ENCODE measurements at regions not wholly inside any gene's neighbourhood (a gene's known extent, or its start where the extent isn't known, plus 50 kb on each side); places are given as distances from the start of the nearest gene placed in this dataset.

DNA sequence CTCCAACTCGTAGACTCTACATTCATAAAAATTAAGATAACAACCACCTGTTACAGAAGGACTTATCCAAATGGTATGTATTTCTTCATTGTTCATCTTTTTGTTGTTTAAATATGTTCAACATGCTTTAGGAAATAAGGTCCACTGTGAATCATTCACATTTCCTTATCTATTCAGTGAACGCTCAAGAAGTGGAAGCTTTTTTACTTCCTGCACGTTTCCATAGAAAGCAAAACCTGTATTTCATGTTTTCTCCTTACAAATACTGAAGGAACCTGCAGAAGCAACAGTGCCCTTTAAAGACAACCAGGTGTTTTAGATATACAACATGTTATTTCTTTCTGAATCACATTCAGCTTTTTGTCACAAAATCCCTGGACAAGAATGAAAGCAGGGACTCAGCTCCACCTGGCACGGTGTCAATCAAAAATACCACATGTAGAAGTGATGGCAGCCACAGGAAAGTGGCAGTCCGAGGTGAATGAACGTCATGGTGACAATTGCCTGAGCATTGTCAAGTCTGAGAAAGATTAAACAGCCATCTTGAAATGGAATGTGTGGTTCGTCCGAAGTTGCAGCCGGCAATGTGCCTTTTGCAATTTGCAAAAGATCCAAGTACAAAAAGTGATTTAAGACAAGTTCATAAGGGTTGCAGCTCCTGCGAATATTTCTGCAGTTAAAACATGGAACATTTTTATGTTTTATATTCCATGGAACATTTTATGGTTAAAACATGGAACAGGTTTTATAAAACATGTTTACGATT, 66.7 kb upstream of the RIPOR2 start:
- Mint-ChIP-seq H3K4me3 (ENCODE audit: low read depth) (no peak overlapping the region), H3K36me3 (ENCODE audit: insufficient read depth) (no peaks in the 10 kb centered on the region), H3K4me1 (ENCODE audit: low read depth) (peaks cover 6% of the 10 kb centered on the region), H3K9me3 (ENCODE audit: low read depth) (no peaks in the 10 kb centered on the region), H3K27ac (no peak overlapping the region), H3K27me3 (no peaks in the 10 kb centered on the region)
- TF ChIP-seq, protein P1, sequence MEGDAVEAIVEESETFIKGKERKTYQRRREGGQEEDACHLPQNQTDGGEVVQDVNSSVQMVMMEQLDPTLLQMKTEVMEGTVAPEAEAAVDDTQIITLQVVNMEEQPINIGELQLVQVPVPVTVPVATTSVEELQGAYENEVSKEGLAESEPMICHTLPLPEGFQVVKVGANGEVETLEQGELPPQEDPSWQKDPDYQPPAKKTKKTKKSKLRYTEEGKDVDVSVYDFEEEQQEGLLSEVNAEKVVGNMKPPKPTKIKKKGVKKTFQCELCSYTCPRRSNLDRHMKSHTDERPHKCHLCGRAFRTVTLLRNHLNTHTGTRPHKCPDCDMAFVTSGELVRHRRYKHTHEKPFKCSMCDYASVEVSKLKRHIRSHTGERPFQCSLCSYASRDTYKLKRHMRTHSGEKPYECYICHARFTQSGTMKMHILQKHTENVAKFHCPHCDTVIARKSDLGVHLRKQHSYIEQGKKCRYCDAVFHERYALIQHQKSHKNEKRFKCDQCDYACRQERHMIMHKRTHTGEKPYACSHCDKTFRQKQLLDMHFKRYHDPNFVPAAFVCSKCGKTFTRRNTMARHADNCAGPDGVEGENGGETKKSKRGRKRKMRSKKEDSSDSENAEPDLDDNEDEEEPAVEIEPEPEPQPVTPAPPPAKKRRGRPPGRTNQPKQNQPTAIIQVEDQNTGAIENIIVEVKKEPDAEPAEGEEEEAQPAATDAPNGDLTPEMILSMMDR (IDR thresholded peaks at IDR 0.05; ENCODE audit: unreplicated experiment) = no peak
- no peak for DNase-seq (ENCODE audit: low spot score, unreplicated experiment)

DNA sequence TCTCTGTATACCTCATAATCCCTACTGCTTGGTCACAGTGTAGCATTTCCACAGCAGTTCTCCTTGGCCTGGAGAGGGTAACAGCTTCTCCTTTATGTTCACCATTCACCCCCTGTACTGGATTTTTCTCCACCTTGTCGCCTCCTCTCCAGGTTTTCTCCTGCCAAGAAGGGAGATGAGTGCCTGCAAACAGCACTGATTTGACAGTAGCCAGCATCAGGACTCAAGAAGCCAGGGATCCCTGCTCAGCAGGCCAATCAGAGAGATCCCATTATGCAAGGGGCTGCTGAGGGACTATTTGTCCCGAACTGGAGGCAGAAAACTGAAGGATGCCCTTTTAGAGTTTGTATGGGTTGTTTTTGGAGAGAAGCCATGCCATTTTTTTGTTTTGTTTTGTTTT, 68.6 kb upstream of the RIPOR2 start:
- H3K27me3 Mint-ChIP-seq = no peaks in the 10 kb centered on the region
- H3K9me3 Mint-ChIP-seq (ENCODE audit: low read depth) = no peaks in the 10 kb centered on the region

DNA sequence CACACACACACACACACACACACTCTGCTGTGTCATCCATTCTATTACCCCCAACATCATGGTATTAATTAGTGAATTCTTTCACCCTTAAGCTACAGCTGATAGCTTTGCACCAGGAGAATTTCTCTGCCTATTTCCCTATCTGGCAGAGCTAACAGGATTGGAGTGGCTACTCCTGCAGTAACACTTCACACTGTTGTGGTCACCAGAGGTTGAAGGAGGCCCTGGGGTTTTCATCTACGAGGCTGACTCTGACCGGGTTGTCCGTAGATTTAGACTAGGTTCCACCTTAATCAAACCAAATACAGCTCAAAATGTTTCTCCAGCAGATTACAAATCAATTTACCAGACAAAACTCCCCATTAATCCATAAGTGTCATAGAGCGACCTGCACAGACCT, 69.2 kb upstream of the RIPOR2 start:
- no peak for DNase-seq (ENCODE audit: low spot score, unreplicated experiment)
- no peaks in the 10 kb centered on the region for H3K36me3 Mint-ChIP-seq (ENCODE audit: insufficient read depth)
- H3K9me3 Mint-ChIP-seq (ENCODE audit: low read depth) = no peaks in the 10 kb centered on the region
- H3K4me3 Mint-ChIP-seq (ENCODE audit: low read depth) = no peak overlapping the region
- H3K27me3 Mint-ChIP-seq = no peaks in the 10 kb centered on the region
- peaks cover 6% of the 10 kb centered on the region for H3K4me1 Mint-ChIP-seq (ENCODE audit: low read depth)
- TF ChIP-seq, protein P1 (IDR thresholded peaks at IDR 0.05; ENCODE audit: unreplicated experiment) = no peak
- H3K27ac Mint-ChIP-seq = no peak overlapping the region

More for the DNA sequence above, 68.6 kb upstream of the RIPOR2 start:
- no peak for DNase-seq (ENCODE audit: low spot score, unreplicated experiment)
- Mint-ChIP-seq H3K4me3 (ENCODE audit: low read depth) (no peak overlapping the region), H3K27ac (no peak overlapping the region), H3K4me1 (ENCODE audit: low read depth) (peaks cover 6% of the 10 kb centered on the region), H3K36me3 (ENCODE audit: insufficient read depth) (no peaks in the 10 kb centered on the region)
- TF ChIP-seq, protein P1 (IDR thresholded peaks at IDR 0.05; ENCODE audit: unreplicated experiment) = no peak

DNA sequence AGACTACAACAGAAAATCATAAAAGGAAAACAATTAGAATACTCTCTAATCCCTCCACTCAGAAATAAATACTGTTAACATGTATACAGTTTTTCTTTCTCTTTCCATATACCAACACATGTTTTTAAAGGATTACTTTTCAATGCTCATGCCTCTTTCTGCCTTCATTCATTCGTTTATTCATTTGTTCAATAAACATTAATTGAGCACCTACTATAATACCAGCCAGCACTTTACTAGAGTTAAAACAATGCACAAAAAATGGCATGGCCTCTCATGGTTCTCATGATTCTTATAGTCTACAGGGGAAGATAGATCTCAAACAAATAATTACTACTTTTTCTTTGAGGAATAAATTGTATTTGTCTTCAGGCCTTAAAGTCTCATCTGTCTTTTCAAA, 70.3 kb upstream of the RIPOR2 start:
- no peak for DNase-seq (ENCODE audit: low spot score, unreplicated experiment)
- TF ChIP-seq, protein P1 (IDR thresholded peaks at IDR 0.05; ENCODE audit: unreplicated experiment) = no peak
- no peaks in the 10 kb centered on the region for H3K9me3 Mint-ChIP-seq (ENCODE audit: low read depth)
- H3K27ac Mint-ChIP-seq = no peak overlapping the region
- no peaks in the 10 kb centered on the region for H3K36me3 Mint-ChIP-seq (ENCODE audit: insufficient read depth)
- peaks cover 6% of the 10 kb centered on the region for H3K4me1 Mint-ChIP-seq (ENCODE audit: low read depth)
- no peak overlapping the region for H3K4me3 Mint-ChIP-seq (ENCODE audit: low read depth)
- no peaks in the 10 kb centered on the region for H3K27me3 Mint-ChIP-seq

DNA sequence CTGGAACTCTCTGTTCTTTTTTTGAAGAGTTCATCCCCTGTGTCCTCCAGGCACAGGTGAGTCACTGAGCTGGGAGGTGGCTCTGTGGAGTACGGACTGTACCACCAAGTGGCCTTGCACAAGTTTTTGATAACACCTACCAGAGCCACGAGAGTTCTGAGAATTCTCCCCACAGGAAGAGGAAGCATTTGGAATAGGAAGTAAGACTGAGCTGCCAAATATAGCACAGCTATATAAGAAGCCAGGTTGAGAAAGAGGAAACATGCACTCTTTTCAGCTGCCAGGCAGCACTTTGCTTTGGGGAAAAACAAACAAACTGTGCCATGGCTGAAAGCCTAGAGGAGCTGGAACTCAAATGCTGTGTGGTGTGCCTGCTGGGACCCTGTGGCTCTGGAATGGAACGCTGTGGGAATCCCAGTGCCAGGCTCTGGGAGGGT, 70.8 kb upstream of the RIPOR2 start:
- Mint-ChIP-seq H3K4me1 (ENCODE audit: low read depth) (peaks cover 6% of the 10 kb centered on the region), H3K27me3 (no peaks in the 10 kb centered on the region), H3K27ac (no peak overlapping the region), H3K4me3 (ENCODE audit: low read depth) (no peak overlapping the region), H3K9me3 (ENCODE audit: low read depth) (no peaks in the 10 kb centered on the region), H3K36me3 (ENCODE audit: insufficient read depth) (no peaks in the 10 kb centered on the region)
- TF ChIP-seq, protein P1 (IDR thresholded peaks at IDR 0.05; ENCODE audit: unreplicated experiment) = no peak
- DNase-seq (ENCODE audit: low spot score, unreplicated experiment) = no peak
